Ammon's horn (tissue), 1 donor: ENCODE measurements at regions not wholly inside any gene's neighbourhood (a gene's known extent, or its start where the extent isn't known, plus 50 kb on each side); places are given as distances from the start of the nearest gene placed in this dataset.

Experiments used
- DNase-seq: peaks from one replicate; pipeline ENCODE4 v3.0.0-alpha.2; 2016; ENCODE audit warnings: low spot score

- no peak for DNase-seq
Observed at GRCh38 chr2:15889442-15890123, 50.8 kb upstream of the MYCN start.

- no peak for DNase-seq
Observed at GRCh38 chr2:15890124-15890754, 50.1 kb upstream of the MYCN start.
